Adrenal gland (tissue), 9 donors: ENCODE measurements at regions not wholly inside any gene's neighbourhood (a gene's known extent, or its start where the extent isn't known, plus 50 kb on each side); places are given as distances from the start of the nearest gene placed in this dataset.

ENCODE experiments used
- DNase-seq, 7 donors: peaks; one replicate each; pipeline ENCODE4 v3.0.0-alpha.2; 2019 to 2020
- H3K27ac ChIP-seq, 5 donors: fragments of 200-600 bp; sonication (generic) in 4 of 5; 1 replicate in 3 of 5; 2 replicates in 2 of 5; pipeline versions ENCODE4 v1.5.1 to v1.8.0; 2016 to 2020; ENCODE audit warnings: mild to moderate bottlenecking in 1 of 5
- H3K27me3 ChIP-seq: fragments of 200-600 bp; 2 replicates; pipeline ENCODE4 v1.8.0; 2021
- H3K36me3 ChIP-seq, 2 donors: fragments of 200-600 bp; replicated peaks in 1 of 2; 1 replicate in 1 of 2; 2 replicates in 1 of 2; pipeline versions ENCODE4 v1.5.1 to v1.8.0; 2018 to 2022
- H3K4me1 ChIP-seq, 2 donors: fragments of 200-600 bp; replicated peaks in 1 of 2; 1 replicate in 1 of 2; 2 replicates in 1 of 2; pipeline versions ENCODE4 v1.5.1 to v1.8.0; 2018 to 2021
- H3K4me3 ChIP-seq, 4 donors: fragments of 200-600 bp; sonication (generic) in 3 of 4; one replicate each; pipeline ENCODE4 v1.5.1; 2016 to 2018
- H3K9me3 ChIP-seq, 3 donors: fragments of 200-600 bp; sonication (generic) in 1 of 3; replicated peaks in 1 of 3; 1 replicate in 2 of 3; 2 replicates in 1 of 3; pipeline versions ENCODE4 v1.5.1 to v1.8.0; 2016 to 2021
- CTCF ChIP-seq, 6 experiments: fragments of 450-650 bp in 4 of 6; fragments of 200-600 bp in 2 of 6; sonication (generic) in 1 of 6; IDR thresholded peaks; 1 replicate in 5 of 6; 2 replicates in 1 of 6; pipeline versions ENCODE4 v1.5.1 to v1.8.0; 2016 to 2021; ENCODE audit warnings: antibody characterized with exemption in 6 of 6, mild to moderate bottlenecking in 2 of 6, moderate library complexity in 1 of 6
- POLR2A ChIP-seq, 2 donors: fragments of 450-650 bp; IDR thresholded peaks; one replicate each; pipeline ENCODE4 v1.6.1; 2017; ENCODE audit warnings: antibody characterized with exemption in 2 of 2, mild to moderate bottlenecking in 2 of 2, moderate library complexity in 1 of 2
- WGBS, 4 donors: extraction: QIAGEN DNeasy Blood & Tissue Kit in 2 of 4; methylation state at CpG; one replicate each; pipeline versions ENCODE4 v1.1.5 to v1.1.7; 2013 to 2017; 5-methylcytosine and 5-hydroxymethylcytosine counted together
- intact Hi-C, 2 donors: fragments of 100-400 bp; cut with DNase I; formaldehyde crosslinking; loops; one replicate each; pipeline versions ENCODE4 v1.14.1 to v1.15.0; 2022 to 2023
- donor health status: healthy with polysubstance abuse.
- donor health status: Bipolar disorder and iron deficiency.
- donor health status: DM: yes; HTN: yes; CAD: no.
- donor health status: DM: no; HTN: no; CAD: no.
- donor health status: DM: no; HTN: no; CAD: no.

GRCh38 chr17:71039391-71039790 lies 870.1 kb downstream of the KCNJ2 start:
- Histone ChIP-seq H3K36me3 (no peaks in the 10 kb centered on the region), H3K9me3 (no peaks in the 10 kb centered on the region), H3K4me3 (no peak overlapping the region), H3K27me3 (peaks cover 6% of the 10 kb centered on the region), H3K4me1 (no peaks in the 10 kb centered on the region), H3K27ac (no peak overlapping the region)
- TF ChIP-seq POLR2A (IDR thresholded peaks at IDR 0.05) = no peak
- no peak for TF ChIP-seq CTCF (IDR thresholded peaks at IDR 0.05)
- DNase-seq = no peak
- intact Hi-C loops = no loop called here
- 75 to 78% (median 76%) methylated on average over 4 of the region's 4 CpGs for WGBS, 4 donors

- 65 to 74% (median 70%) methylated on average over 1 of the region's 1 CpG for WGBS, 4 donors
- H3K27me3 ChIP-seq = no peaks in the 10 kb centered on the region
- no peak overlapping the region for H3K27ac ChIP-seq
- no peaks in the 10 kb centered on the region for H3K4me1 ChIP-seq
- H3K36me3 ChIP-seq = no peaks in the 10 kb centered on the region
- no peaks in the 10 kb centered on the region for H3K9me3 ChIP-seq
- no peak for DNase-seq
- no peak for TF ChIP-seq POLR2A (IDR thresholded peaks at IDR 0.05)
- no peak for TF ChIP-seq CTCF (IDR thresholded peaks at IDR 0.05)
- intact Hi-C loops = no loop called here
- H3K4me3 ChIP-seq = no peak overlapping the region
Observed at GRCh38 chr17:71052971-71053370, 883.6 kb downstream of the KCNJ2 start.

- H3K27ac ChIP-seq = no peak overlapping the region
- H3K4me3 ChIP-seq = no peak overlapping the region
- TF ChIP-seq POLR2A (IDR thresholded peaks at IDR 0.05) = no peak
- TF ChIP-seq CTCF (IDR thresholded peaks at IDR 0.05) = no peak
- H3K36me3 ChIP-seq = no peaks in the 10 kb centered on the region
- no peaks in the 10 kb centered on the region for H3K9me3 ChIP-seq
- H3K4me1 ChIP-seq = no peaks in the 10 kb centered on the region
- no peaks in the 10 kb centered on the region for H3K27me3 ChIP-seq
- intact Hi-C loops = no loop called here
- no peak for DNase-seq
Observed at GRCh38 chr17:71055128-71055527, 885.8 kb downstream of the KCNJ2 start.

- Histone ChIP-seq H3K4me1 (no peaks in the 10 kb centered on the region), H3K4me3 (no peak overlapping the region), H3K36me3 (no peaks in the 10 kb centered on the region), H3K27me3 (no peaks in the 10 kb centered on the region), H3K27ac (no peak overlapping the region), H3K9me3 (no peaks in the 10 kb centered on the region)
- 71 to 84% (median 81%) methylated on average over 6 of the region's 6 CpGs for WGBS, 4 donors
- DNase-seq = no peak
- intact Hi-C loops = no loop called here
- TF ChIP-seq POLR2A (IDR thresholded peaks at IDR 0.05) (no peak), CTCF (IDR thresholded peaks at IDR 0.05) (no peak)
Observed at GRCh38 chr17:71057448-71057847, 888.1 kb downstream of the KCNJ2 start.
